HepG2 (cell line): ENCODE measurements at regions not wholly inside any gene's neighbourhood (a gene's known extent, or its start where the extent isn't known, plus 50 kb on each side); places are given as distances from the start of the nearest gene placed in this dataset.

ENCODE experiments used
- ATAC-seq: fragments of 200-7000 bp; cut with Tn5 transposase; 3 replicates; pipeline ENCODE4 v1.9.1; 2020; ENCODE audit warnings: mild to moderate bottlenecking, moderate library complexity
- BruUV-seq: library from RNA; stranded (reverse); fragments of 400-500 nt; replicated peaks from 2 replicates; lab custom pipeline; 2021; lab: Mats Ljungman, UMichigan
- CTCF ChIA-PET: fragments of 300-600 bp; formaldehyde crosslinking; extraction: SDS; loops from one replicate; lab custom pipeline; 2021; ENCODE audit warnings: low total read pairs, inconsistent platforms, low intra/inter-chr PET ratio; lab: Yijun Ruan, JAX
- POLR2A ChIA-PET: fragments of 350-600 bp; sonication (Branson Sonifier 250); formaldehyde crosslinking; loops from one replicate; lab custom pipeline; 2020; ENCODE audit warnings: antibody characterized with exemption, inconsistent platforms; lab: Yijun Ruan, JAX
- DNase-seq: peaks from one replicate; pipeline ENCODE4 v3.0.0-alpha.2; 2015; ENCODE audit warnings: low spot score
- FAIRE-seq: peaks from 3 replicates; lab custom pipeline; 2011; peaks lifted over from hg19 to GRCh38; lab: Jason Lieb, UNC
- H2AFZ ChIP-seq: one replicate; pipeline ENCODE4 v1.6.1; 2011; ENCODE audit warnings: low read length, inconsistent platforms
- H3K27ac ChIP-seq: fragments of 300-600 bp; 3 replicates; pipeline ENCODE4 v1.8.0; 2011; ENCODE audit warnings: mixed run types, mild to moderate bottlenecking, mixed read lengths, low read length, inconsistent platforms; ENCODE audit not compliant: insufficient read depth; ENCODE audit errors: extremely low read length
- H3K27me3 ChIP-seq, 2 experiments: fragments of 200-600 bp in 1 of 2; 2 replicates in 1 of 2; 3 replicates in 1 of 2; pipeline versions ENCODE4 v1.6.0 to v1.8.0; 2011; ENCODE audit warnings: low read length in 2 of 2, mild to moderate bottlenecking in 2 of 2, moderate library complexity in 2 of 2, inconsistent platforms in 1 of 2; ENCODE audit not compliant: insufficient read depth in 2 of 2, control insufficient read depth in 1 of 2
- H3K36me3 ChIP-seq, 2 experiments: fragments of 200-600 bp in 1 of 2; replicated peaks in 1 of 2; 2 replicates in 1 of 2; 3 replicates in 1 of 2; pipeline versions ENCODE4 v1.5.1 to v1.8.0; 2011; ENCODE audit warnings: low read length in 2 of 2, inconsistent platforms in 1 of 2; ENCODE audit not compliant: insufficient read depth in 2 of 2, control insufficient read depth in 1 of 2
- H3K4me1 ChIP-seq: 2 replicates; pipeline ENCODE4 v1.5.1; 2012; ENCODE audit warnings: low read length, inconsistent platforms; ENCODE audit not compliant: insufficient read depth
- H3K4me2 ChIP-seq: 2 replicates; pipeline ENCODE4 v1.6.0; 2011; ENCODE audit warnings: low read depth, low read length, inconsistent platforms
- H3K4me3 ChIP-seq, 3 experiments: fragments of 200-600 bp in 1 of 3; sonication (generic), shearing (Covaris generic) in 1 of 3; replicated peaks in 1 of 3; 2 replicates each; pipeline ENCODE4 v1.5.1; 2011 to 2016; ENCODE audit warnings: low read length in 3 of 3, inconsistent platforms in 2 of 3, low read depth in 2 of 3, mild to moderate bottlenecking in 2 of 3, control low read depth in 1 of 3, mixed read lengths in 1 of 3; ENCODE audit not compliant: insufficient read depth in 1 of 3
- H3K79me2 ChIP-seq: one replicate; pipeline ENCODE4 v1.6.1; 2011; ENCODE audit warnings: low read length, inconsistent platforms; ENCODE audit not compliant: insufficient read depth
- H3K9ac ChIP-seq: 2 replicates; pipeline ENCODE4 v1.6.0; 2011; ENCODE audit warnings: mild to moderate bottlenecking, low read depth, low read length, inconsistent platforms; ENCODE audit not compliant: insufficient read depth
- H3K9me3 ChIP-seq: 2 replicates; pipeline ENCODE4 v1.5.1; 2012; ENCODE audit warnings: mild to moderate bottlenecking, low read length
- H4K20me1 ChIP-seq: 2 replicates; pipeline ENCODE4 v1.6.0; 2011; ENCODE audit warnings: inconsistent platforms, mild to moderate bottlenecking, low read length, moderate library complexity; ENCODE audit not compliant: insufficient read depth
- GTF2F1 ChIP-seq: fragments of 150-350 bp; IDR thresholded peaks from 2 replicates; pipeline ENCODE4 v1.6.1; 2014; ENCODE audit warnings: low read length
- KDM6A ChIP-seq: IDR thresholded peaks from 2 replicates; pipeline ENCODE4 v1.6.1; 2016; ENCODE audit warnings: low read depth
- MAFK ChIP-seq, 2 experiments: IDR thresholded peaks in 1 of 2; conservative IDR thresholded peaks in 1 of 2; 2 replicates each; pipeline ENCODE4 v1.6.1; 2011; ENCODE audit warnings: improper control_type of control experiment in 2 of 2, low read length in 2 of 2
- NFE2 ChIP-seq: sonication (generic); formaldehyde crosslinking; IDR thresholded peaks from 2 replicates; pipeline ENCODE4 v1.4.0; 2020; ENCODE audit warnings: missing genetic modification reagents
- NFIC ChIP-seq: IDR thresholded peaks from 2 replicates; pipeline ENCODE4 v1.6.1; 2012; ENCODE audit warnings: mild to moderate bottlenecking, low read length, inconsistent platforms
- PCBP2 ChIP-seq: fragments of 200-400 bp; formaldehyde crosslinking; optimal IDR thresholded peaks from 2 replicates; pipeline ENCODE3; 2018; ENCODE audit warnings: low read length, low read depth; ENCODE audit not compliant: poor library complexity, severe bottlenecking
- PTBP1 ChIP-seq: fragments of 200-400 bp; formaldehyde crosslinking; IDR thresholded peaks from 2 replicates; pipeline ENCODE4 v1.6.1; 2018; ENCODE audit warnings: low read length, low read depth; ENCODE audit not compliant: poor library complexity, severe bottlenecking
- ZNF205 ChIP-seq: IDR thresholded peaks from 2 replicates; pipeline ENCODE4 v1.6.1; 2018; ENCODE audit warnings: missing biosample characterization, missing genetic modification reagents
- ZNF430 ChIP-seq: sonication (generic); formaldehyde crosslinking; IDR thresholded peaks from 2 replicates; pipeline ENCODE4 v1.9.0; 2021; ENCODE audit warnings: mild to moderate bottlenecking, missing genetic modification reagents
- ZNF850 ChIP-seq: sonication (generic); formaldehyde crosslinking; conservative IDR thresholded peaks from 2 replicates; pipeline ENCODE4 v1.9.0; 2021; ENCODE audit warnings: mild to moderate bottlenecking, missing genetic modification reagents
- in situ Hi-C: cut with HindIII; loops from 2 replicates; pipeline ENCODE4 v1.10.0; 2017; ENCODE audit warnings: low pct_unique_long_range_greater_than_20kb; ENCODE audit not compliant: extremely low pct_ligation_motif_present
- intact Hi-C: fragments of 100-400 bp; cut with micrococcal nuclease; formaldehyde crosslinking; loops from one replicate; pipeline ENCODE4 v1.10.0; 2022; ENCODE audit not compliant: unreplicated experiment
- TF ChIP-seq, protein P1 (sequence below): sonication (generic); formaldehyde crosslinking; IDR thresholded peaks from 2 replicates; pipeline ENCODE4 v1.5.1; 2020; ENCODE audit warnings: missing genetic modification reagents, mild to moderate bottlenecking, borderline replicate concordance
- TF ChIP-seq, protein P2 (sequence below): sonication (generic); formaldehyde crosslinking; IDR thresholded peaks from 2 replicates; pipeline ENCODE4 v1.8.1; 2023; ENCODE audit warnings: missing genetic modification reagents, mild to moderate bottlenecking, borderline replicate concordance
- TF ChIP-seq, protein P3 (sequence below): sonication (generic); formaldehyde crosslinking; IDR thresholded peaks from 2 replicates; pipeline ENCODE4 v1.4.0; 2020; ENCODE audit warnings: mild to moderate bottlenecking, missing genetic modification reagents
- TF ChIP-seq, protein P4 (sequence below): sonication (generic); formaldehyde crosslinking; conservative IDR thresholded peaks from 2 replicates; pipeline ENCODE4 v1.8.1; 2023; ENCODE audit warnings: missing genetic modification reagents
- TF ChIP-seq, protein P5 (sequence below): conservative IDR thresholded peaks from 2 replicates; pipeline ENCODE4 v1.6.1; 2018; ENCODE audit warnings: missing genetic modification reagents

DNA sequence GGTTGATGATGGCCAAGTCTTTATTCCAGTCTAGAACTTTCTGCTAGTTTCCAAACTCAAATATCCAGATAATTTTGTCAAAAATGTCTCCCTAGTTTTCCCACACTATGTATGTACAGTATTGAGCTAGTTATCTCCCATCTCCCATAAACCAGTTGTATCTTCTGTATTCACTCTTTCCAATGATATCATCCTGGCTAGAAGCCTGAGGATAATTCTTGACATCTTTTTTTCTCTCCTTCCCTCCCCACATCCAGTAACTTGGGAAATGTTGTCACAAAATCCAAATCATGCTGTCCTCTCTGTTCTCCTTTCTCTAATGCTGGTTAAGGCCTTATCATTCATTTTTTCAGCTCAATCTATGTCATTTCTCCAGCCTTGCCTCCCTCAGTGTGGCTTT lies 553.8 kb upstream of the FANCL start:
- Histone ChIP-seq H3K4me2 (no peak overlapping the region), H3K27ac (no peak overlapping the region), H3K4me3 (no peak overlapping the region), H3K9me3 (no peaks in the 10 kb centered on the region), H3K79me2 (no peaks in the 10 kb centered on the region), H4K20me1 (no peaks in the 10 kb centered on the region), H2AFZ (no peak overlapping the region), H3K27me3 (no peaks in the 10 kb centered on the region), H3K36me3 (no peaks in the 10 kb centered on the region), H3K9ac (no peak overlapping the region), H3K4me1 (no peaks in the 10 kb centered on the region)
- POLR2A ChIA-PET = no interaction called here
- ATAC-seq = no peak
- no TSS peak for BruUV-seq
- in situ Hi-C loops (no loop called here), intact Hi-C loops (no loop called here)
- DNase-seq = no peak
- CTCF ChIA-PET = no interaction called here
- TF ChIP-seq NFE2 (CRISPR knock-in tag) = no peak
- TF ChIP-seq, protein P1, sequence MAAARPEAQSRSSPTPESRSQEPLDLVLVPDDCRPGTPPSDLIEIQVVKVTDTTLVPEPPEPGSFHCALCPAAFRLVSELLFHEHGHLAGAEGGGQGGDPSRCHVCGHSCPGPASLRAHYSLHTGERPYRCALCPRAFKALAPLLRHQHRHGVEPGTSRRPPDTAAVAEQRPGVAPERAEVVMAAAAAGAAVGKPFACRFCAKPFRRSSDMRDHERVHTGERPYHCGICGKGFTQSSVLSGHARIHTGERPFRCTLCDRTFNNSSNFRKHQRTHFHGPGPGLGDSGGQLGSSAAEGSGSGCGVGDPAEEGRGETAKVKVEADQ = no peak
- no peak for TF ChIP-seq GTF2F1
- TF ChIP-seq, protein P2, sequence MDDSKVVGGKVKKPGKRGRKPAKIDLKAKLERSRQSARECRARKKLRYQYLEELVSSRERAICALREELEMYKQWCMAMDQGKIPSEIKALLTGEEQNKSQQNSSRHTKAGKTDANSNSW (CRISPR knock-in tag) = no peak
- TF ChIP-seq, protein P3, sequence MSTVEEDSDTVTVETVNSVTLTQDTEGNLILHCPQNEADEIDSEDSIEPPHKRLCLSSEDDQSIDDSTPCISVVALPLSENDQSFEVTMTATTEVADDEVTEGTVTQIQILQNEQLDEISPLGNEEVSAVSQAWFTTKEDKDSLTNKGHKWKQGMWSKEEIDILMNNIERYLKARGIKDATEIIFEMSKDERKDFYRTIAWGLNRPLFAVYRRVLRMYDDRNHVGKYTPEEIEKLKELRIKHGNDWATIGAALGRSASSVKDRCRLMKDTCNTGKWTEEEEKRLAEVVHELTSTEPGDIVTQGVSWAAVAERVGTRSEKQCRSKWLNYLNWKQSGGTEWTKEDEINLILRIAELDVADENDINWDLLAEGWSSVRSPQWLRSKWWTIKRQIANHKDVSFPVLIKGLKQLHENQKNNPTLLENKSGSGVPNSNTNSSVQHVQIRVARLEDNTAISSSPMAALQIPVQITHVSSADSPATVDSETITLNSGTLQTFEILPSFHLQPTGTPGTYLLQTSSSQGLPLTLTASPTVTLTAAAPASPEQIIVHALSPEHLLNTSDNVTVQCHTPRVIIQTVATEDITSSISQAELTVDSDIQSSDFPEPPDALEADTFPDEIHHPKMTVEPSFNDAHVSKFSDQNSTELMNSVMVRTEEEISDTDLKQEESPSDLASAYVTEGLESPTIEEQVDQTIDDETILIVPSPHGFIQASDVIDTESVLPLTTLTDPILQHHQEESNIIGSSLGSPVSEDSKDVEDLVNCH = no peak
- no peak for TF ChIP-seq ZNF430 (CRISPR knock-in tag)
- TF ChIP-seq ZNF850 (CRISPR knock-in tag) = no peak
- TF ChIP-seq PTBP1 = no peak
- TF ChIP-seq, protein P4, sequence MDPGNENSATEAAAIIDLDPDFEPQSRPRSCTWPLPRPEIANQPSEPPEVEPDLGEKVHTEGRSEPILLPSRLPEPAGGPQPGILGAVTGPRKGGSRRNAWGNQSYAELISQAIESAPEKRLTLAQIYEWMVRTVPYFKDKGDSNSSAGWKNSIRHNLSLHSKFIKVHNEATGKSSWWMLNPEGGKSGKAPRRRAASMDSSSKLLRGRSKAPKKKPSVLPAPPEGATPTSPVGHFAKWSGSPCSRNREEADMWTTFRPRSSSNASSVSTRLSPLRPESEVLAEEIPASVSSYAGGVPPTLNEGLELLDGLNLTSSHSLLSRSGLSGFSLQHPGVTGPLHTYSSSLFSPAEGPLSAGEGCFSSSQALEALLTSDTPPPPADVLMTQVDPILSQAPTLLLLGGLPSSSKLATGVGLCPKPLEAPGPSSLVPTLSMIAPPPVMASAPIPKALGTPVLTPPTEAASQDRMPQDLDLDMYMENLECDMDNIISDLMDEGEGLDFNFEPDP = no peak
- no peak for TF ChIP-seq PCBP2
- TF ChIP-seq, protein P5, sequence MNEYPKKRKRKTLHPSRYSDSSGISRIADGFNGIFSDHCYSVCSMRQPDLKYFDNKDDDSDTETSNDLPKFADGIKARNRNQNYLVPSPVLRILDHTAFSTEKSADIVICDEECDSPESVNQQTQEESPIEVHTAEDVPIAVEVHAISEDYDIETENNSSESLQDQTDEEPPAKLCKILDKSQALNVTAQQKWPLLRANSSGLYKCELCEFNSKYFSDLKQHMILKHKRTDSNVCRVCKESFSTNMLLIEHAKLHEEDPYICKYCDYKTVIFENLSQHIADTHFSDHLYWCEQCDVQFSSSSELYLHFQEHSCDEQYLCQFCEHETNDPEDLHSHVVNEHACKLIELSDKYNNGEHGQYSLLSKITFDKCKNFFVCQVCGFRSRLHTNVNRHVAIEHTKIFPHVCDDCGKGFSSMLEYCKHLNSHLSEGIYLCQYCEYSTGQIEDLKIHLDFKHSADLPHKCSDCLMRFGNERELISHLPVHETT (CRISPR knock-in tag) = no peak
- TF ChIP-seq ZNF205 (CRISPR knock-in tag) = no peak
- TF ChIP-seq MAFK (conservative IDR thresholded peaks at IDR 0.05 in 1 of 2, IDR thresholded peaks at IDR 0.05 in 1 of 2; ENCODE audit: low read length in 2 of 2) = no peak
- TF ChIP-seq KDM6A (CRISPR knock-in tag) = no peak
- TF ChIP-seq NFIC = no peak
- no peak for FAIRE-seq
